ENCODE measurements at regions not wholly inside any gene's neighbourhood (a gene's known extent, or its start where the extent isn't known, plus 50 kb on each side); places are given as distances from the start of the nearest gene placed in this dataset.

DNA sequence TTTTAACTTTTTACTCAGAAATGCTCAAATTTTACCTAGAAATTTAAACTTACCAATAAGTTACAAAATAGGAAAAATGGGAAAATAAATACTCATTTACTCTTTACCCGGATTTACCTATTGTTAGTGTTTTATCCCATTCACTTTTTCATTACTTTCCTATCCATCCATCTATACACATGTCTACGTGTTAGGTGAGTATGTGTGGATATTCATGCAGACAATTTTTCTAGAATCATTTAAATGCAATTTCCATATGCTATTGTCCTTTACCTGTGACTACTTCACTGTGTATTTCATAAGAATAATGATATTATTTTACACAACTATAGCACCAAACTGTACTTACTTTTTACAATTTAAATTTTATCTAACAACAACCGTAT lies 896.6 kb upstream of the INTU start:
- no peaks in the 10 kb centered on the region for H3K4me1 ChIP-seq (ENCODE audit: control insufficient read depth in 3 of 3, insufficient read depth in 3 of 3, low read length in 3 of 3)
- no peak overlapping the region for H3K4me3 ChIP-seq (ENCODE audit: low read length in 3 of 3)
- H3K36me3 ChIP-seq (ENCODE audit: control insufficient read depth in 3 of 3, insufficient read depth in 3 of 3, low read length in 3 of 3): no peaks in the 10 kb centered on the region
- no peak overlapping the region for H3K27ac ChIP-seq (ENCODE audit: low read depth, low read length)
- no peaks in the 10 kb centered on the region for H3K9me3 ChIP-seq (ENCODE audit: control insufficient read depth in 3 of 3, low read length in 3 of 3)
- no peaks in the 10 kb centered on the region for H3K27me3 ChIP-seq (ENCODE audit: control insufficient read depth in 3 of 3, insufficient read depth in 3 of 3, low read length in 3 of 3)
- no peak overlapping the region for H3K9ac ChIP-seq (ENCODE audit: low read depth in 1 of 3, low read length in 3 of 3)

DNA sequence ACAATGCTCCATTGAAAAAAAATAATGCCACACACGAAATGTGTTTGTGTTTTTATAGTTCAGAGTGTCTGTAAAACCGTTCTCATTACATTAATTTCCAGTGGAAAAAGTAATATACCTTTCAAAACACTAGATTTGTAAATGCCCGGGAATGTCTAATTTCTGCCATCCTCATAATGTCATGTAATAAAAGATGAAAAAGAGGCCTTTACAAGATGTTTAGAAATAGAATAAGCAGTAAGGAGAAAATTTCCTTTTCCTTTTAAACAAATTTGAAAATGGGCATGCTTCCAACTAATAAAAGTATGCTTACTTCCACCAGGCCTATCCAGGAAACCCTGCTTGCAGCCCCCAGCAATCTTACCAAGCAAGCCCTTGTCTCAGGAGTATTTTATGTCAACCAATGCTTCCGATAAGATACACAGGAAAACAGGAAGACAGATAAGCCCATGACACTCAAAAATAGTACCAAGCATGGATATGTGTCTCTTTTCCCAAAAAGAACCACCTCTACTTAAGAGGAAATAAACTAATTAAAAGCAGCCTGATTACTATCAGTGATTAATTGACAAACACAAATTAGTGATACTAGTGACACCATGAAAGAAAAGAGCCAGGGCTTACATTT lies 894.7 kb upstream of the INTU start:
- Histone ChIP-seq H3K9ac (ENCODE audit: low read depth in 1 of 3, low read length in 3 of 3) (no peak overlapping the region), H3K4me3 (ENCODE audit: low read length in 3 of 3) (no peak overlapping the region), H3K27ac (ENCODE audit: low read depth, low read length) (no peak overlapping the region), H3K9me3 (ENCODE audit: control insufficient read depth in 3 of 3, low read length in 3 of 3) (no peaks in the 10 kb centered on the region), H3K4me1 (ENCODE audit: control insufficient read depth in 3 of 3, insufficient read depth in 3 of 3, low read length in 3 of 3) (no peaks in the 10 kb centered on the region), H3K36me3 (ENCODE audit: control insufficient read depth in 3 of 3, insufficient read depth in 3 of 3, low read length in 3 of 3) (no peaks in the 10 kb centered on the region), H3K27me3 (ENCODE audit: control insufficient read depth in 3 of 3, insufficient read depth in 3 of 3, low read length in 3 of 3) (no peaks in the 10 kb centered on the region)

DNA sequence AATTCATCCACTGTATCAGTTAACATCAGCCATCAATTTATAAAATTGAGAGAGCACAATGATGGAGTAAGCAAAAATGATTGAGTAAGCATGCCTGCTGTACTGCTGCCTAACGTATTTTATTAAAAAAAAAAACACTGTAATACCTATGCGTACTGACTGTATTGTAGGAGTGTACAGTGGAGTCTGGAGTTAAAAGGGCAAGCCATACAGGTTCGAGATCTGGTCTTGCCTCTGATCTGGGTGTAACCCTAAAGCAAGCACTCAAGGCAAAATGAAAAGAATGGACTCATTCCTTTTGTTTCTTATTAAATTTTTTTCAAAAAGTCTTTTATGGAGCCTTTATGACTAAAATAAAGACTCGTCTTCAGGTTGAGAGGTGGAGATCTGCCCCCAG lies 894.2 kb upstream of the INTU start:
- H3K9me3 ChIP-seq (ENCODE audit: control insufficient read depth in 3 of 3, low read length in 3 of 3): no peaks in the 10 kb centered on the region
- no peaks in the 10 kb centered on the region for H3K27me3 ChIP-seq (ENCODE audit: control insufficient read depth in 3 of 3, insufficient read depth in 3 of 3, low read length in 3 of 3)
- H3K36me3 ChIP-seq (ENCODE audit: control insufficient read depth in 3 of 3, insufficient read depth in 3 of 3, low read length in 3 of 3): no peaks in the 10 kb centered on the region
- no peak overlapping the region for H3K4me3 ChIP-seq (ENCODE audit: low read length in 3 of 3)
- H3K9ac ChIP-seq (ENCODE audit: low read depth in 1 of 3, low read length in 3 of 3): no peak overlapping the region
- no peak overlapping the region for H3K27ac ChIP-seq (ENCODE audit: low read depth, low read length)
- H3K4me1 ChIP-seq (ENCODE audit: control insufficient read depth in 3 of 3, insufficient read depth in 3 of 3, low read length in 3 of 3): no peaks in the 10 kb centered on the region

DNA sequence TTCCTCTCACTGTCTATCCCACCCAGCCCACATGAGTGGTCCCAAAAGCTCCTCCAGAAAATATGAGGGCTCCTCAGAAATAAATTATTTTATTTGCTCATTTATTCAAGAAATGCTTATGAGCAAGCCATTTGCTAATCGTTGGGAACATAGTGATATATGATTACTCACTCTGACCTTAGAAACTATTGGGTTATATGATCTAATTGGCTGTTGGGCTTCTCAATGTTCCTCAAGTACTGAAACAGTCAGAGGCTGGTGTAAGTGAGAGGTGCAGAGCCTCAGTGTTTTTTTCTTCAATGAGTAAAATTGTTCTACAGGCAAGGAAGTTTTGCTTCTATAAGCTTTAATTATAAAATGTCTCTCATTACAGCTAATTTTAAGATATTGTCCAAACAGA lies 893.8 kb upstream of the INTU start:
- Histone ChIP-seq H3K27ac (ENCODE audit: low read depth, low read length) (no peak overlapping the region), H3K36me3 (ENCODE audit: control insufficient read depth in 3 of 3, insufficient read depth in 3 of 3, low read length in 3 of 3) (no peaks in the 10 kb centered on the region), H3K9ac (ENCODE audit: low read depth in 1 of 3, low read length in 3 of 3) (no peak overlapping the region), H3K9me3 (ENCODE audit: control insufficient read depth in 3 of 3, low read length in 3 of 3) (no peaks in the 10 kb centered on the region), H3K4me1 (ENCODE audit: control insufficient read depth in 3 of 3, insufficient read depth in 3 of 3, low read length in 3 of 3) (no peaks in the 10 kb centered on the region), H3K4me3 (ENCODE audit: low read length in 3 of 3) (no peak overlapping the region), H3K27me3 (ENCODE audit: control insufficient read depth in 3 of 3, insufficient read depth in 3 of 3, low read length in 3 of 3) (no peaks in the 10 kb centered on the region)

DNA sequence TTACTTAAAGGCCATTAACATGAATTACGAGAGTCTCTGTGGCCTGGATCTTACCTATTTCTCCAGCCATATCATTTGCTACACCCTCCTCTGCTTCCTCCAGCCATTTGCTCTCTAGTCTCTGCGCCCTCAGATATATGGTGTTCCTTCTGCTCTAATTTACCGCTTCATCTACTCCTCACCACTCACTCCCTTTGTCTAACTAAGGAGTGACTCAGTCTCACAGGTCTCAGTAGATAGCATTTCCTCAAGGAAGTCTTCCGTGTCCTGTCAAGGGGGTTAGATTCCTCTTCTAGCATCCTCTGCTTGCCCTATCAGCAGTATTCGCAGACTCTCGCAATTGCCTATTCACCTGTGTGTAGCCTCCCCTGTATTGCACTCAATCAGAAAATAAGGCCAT lies 892.1 kb upstream of the INTU start:
- Histone ChIP-seq H3K9ac (ENCODE audit: low read depth in 1 of 3, low read length in 3 of 3) (no peak overlapping the region), H3K4me1 (ENCODE audit: control insufficient read depth in 3 of 3, insufficient read depth in 3 of 3, low read length in 3 of 3) (no peaks in the 10 kb centered on the region), H3K27me3 (ENCODE audit: control insufficient read depth in 3 of 3, insufficient read depth in 3 of 3, low read length in 3 of 3) (no peaks in the 10 kb centered on the region)

DNA sequence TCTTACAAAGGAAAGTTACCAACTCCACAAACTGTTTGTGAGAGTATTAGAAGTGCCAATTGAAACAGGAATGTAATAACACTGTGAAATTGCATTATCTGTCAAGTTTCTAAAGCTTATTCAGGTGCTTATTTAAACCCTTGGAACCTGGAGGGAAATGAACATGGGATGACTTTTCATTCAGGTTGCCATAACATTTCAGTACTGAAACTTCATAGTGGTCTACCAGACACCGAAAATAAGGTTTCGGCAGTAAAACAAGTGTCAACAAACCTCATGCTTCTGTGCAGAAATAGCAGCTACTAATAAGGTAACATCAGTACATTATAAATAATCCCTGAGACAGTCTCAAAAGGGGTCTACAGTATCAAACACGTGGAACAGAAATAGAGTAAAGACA lies 890.7 kb upstream of the INTU start:
- H3K36me3 ChIP-seq (ENCODE audit: control insufficient read depth in 3 of 3, insufficient read depth in 3 of 3, low read length in 3 of 3): no peaks in the 10 kb centered on the region
- H3K9me3 ChIP-seq (ENCODE audit: control insufficient read depth in 3 of 3, low read length in 3 of 3): no peaks in the 10 kb centered on the region
- no peaks in the 10 kb centered on the region for H3K27me3 ChIP-seq (ENCODE audit: control insufficient read depth in 3 of 3, insufficient read depth in 3 of 3, low read length in 3 of 3)
- no peak overlapping the region for H3K4me3 ChIP-seq (ENCODE audit: low read length in 3 of 3)
- H3K4me1 ChIP-seq (ENCODE audit: control insufficient read depth in 3 of 3, insufficient read depth in 3 of 3, low read length in 3 of 3): no peaks in the 10 kb centered on the region
- no peak overlapping the region for H3K9ac ChIP-seq (ENCODE audit: low read depth in 1 of 3, low read length in 3 of 3)
- H3K27ac ChIP-seq (ENCODE audit: low read depth, low read length): no peak overlapping the region

More for the DNA sequence above, 892.1 kb upstream of the INTU start:
- Histone ChIP-seq H3K36me3 (ENCODE audit: control insufficient read depth in 3 of 3, insufficient read depth in 3 of 3, low read length in 3 of 3) (no peaks in the 10 kb centered on the region), H3K27ac (ENCODE audit: low read depth, low read length) (no peak overlapping the region), H3K4me3 (ENCODE audit: low read length in 3 of 3) (no peak overlapping the region), H3K9me3 (ENCODE audit: control insufficient read depth in 3 of 3, low read length in 3 of 3) (no peaks in the 10 kb centered on the region)

DNA sequence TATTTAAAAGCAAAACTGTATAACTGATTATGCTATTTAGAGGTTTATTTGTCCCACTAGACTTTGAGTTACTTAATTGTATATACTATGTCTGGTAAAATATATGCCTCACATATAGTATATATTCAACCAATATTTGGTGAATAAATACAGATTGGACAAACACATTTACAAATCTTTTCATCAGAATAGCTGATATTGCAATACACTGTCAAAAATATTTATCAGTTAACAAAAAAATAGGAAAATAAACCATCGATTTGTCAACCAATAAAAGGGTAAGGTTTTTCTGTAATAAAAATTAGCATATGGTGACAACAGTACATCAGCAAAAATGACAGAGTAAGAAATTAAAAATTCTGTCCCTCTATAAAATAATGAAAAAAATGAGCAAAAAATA lies 889.9 kb upstream of the INTU start:
- H3K27ac ChIP-seq (ENCODE audit: low read depth, low read length): no peak overlapping the region
- no peaks in the 10 kb centered on the region for H3K27me3 ChIP-seq (ENCODE audit: control insufficient read depth in 3 of 3, insufficient read depth in 3 of 3, low read length in 3 of 3)
- no peak overlapping the region for H3K9ac ChIP-seq (ENCODE audit: low read depth in 1 of 3, low read length in 3 of 3)
- no peak overlapping the region for H3K4me3 ChIP-seq (ENCODE audit: low read length in 3 of 3)
- H3K36me3 ChIP-seq (ENCODE audit: control insufficient read depth in 3 of 3, insufficient read depth in 3 of 3, low read length in 3 of 3): no peaks in the 10 kb centered on the region
- no peaks in the 10 kb centered on the region for H3K9me3 ChIP-seq (ENCODE audit: control insufficient read depth in 3 of 3, low read length in 3 of 3)
- H3K4me1 ChIP-seq (ENCODE audit: control insufficient read depth in 3 of 3, insufficient read depth in 3 of 3, low read length in 3 of 3): no peaks in the 10 kb centered on the region

DNA sequence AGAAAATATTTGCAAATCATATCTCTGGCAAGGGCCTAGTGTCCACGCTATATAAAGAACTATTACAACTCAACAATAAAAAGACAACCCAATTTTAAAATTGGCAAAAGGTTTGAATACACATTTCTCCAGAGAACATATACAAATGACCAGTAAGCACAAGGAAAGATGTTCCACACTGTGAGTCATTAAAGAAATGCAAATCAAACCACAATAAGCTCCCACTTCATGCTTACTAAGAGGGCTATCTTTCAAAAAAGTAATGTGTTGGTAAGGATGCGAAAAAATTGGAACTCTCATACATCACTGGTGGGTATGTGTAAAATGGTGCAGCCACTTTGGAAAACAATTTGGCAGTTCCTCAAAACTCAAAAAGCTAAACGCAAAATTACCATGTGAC lies 884.0 kb upstream of the INTU start:
- Histone ChIP-seq H3K4me1 (ENCODE audit: control insufficient read depth in 3 of 3, insufficient read depth in 3 of 3, low read length in 3 of 3) (no peaks in the 10 kb centered on the region), H3K4me3 (ENCODE audit: low read length in 3 of 3) (no peak overlapping the region), H3K27me3 (ENCODE audit: control insufficient read depth in 3 of 3, insufficient read depth in 3 of 3, low read length in 3 of 3) (no peaks in the 10 kb centered on the region), H3K9me3 (ENCODE audit: control insufficient read depth in 3 of 3, low read length in 3 of 3) (no peaks in the 10 kb centered on the region), H3K9ac (ENCODE audit: low read depth in 1 of 3, low read length in 3 of 3) (no peak overlapping the region), H3K36me3 (ENCODE audit: control insufficient read depth in 3 of 3, insufficient read depth in 3 of 3, low read length in 3 of 3) (no peaks in the 10 kb centered on the region), H3K27ac (ENCODE audit: low read depth, low read length) (no peak overlapping the region)

DNA sequence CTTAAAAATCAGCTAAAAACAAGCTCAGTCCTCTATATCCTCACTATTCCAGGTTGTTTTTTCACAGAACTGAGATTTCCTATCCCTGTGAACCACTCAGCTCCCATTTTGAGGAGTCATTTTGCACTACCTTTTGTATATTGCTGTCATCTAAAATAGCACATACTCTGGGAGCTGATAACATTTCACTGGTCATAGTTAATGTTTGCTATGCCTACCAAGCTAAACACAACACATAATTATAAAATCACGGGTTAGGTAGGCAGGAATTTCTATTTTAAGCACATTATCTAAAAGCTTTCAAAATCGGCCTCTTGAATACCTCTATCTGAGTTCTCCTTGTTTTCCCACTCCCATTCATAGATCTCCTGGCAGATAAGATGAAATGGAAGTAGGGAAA lies 882.0 kb upstream of the INTU start:
- no peak overlapping the region for H3K9ac ChIP-seq (ENCODE audit: low read depth in 1 of 3, low read length in 3 of 3)
- H3K4me1 ChIP-seq (ENCODE audit: control insufficient read depth in 3 of 3, insufficient read depth in 3 of 3, low read length in 3 of 3): no peaks in the 10 kb centered on the region
- no peak overlapping the region for H3K27ac ChIP-seq (ENCODE audit: low read depth, low read length)
- no peak overlapping the region for H3K4me3 ChIP-seq (ENCODE audit: low read length in 3 of 3)
- no peaks in the 10 kb centered on the region for H3K27me3 ChIP-seq (ENCODE audit: control insufficient read depth in 3 of 3, insufficient read depth in 3 of 3, low read length in 3 of 3)
- no peaks in the 10 kb centered on the region for H3K36me3 ChIP-seq (ENCODE audit: control insufficient read depth in 3 of 3, insufficient read depth in 3 of 3, low read length in 3 of 3)
- no peaks in the 10 kb centered on the region for H3K9me3 ChIP-seq (ENCODE audit: control insufficient read depth in 3 of 3, low read length in 3 of 3)

DNA sequence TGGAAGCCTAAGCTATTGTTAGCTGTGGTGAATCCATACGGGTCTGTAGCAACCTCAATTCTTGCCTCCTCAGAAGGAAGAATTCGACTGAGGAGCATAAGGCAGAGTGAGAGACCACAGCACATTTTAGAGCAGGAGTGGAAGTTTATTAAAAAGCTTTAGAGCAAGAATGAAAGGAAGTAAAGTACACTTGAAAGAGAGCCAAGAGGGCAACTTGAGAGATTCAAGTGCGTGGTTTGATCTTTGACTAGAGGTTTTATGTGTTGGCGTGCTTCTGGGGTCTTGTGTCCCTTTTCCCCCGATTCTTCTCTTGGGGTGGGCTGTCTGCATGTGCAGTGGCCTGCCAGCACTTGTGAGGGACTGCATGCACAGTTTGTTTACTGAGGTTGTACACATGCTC lies 880.6 kb upstream of the INTU start:
- H3K9me3 ChIP-seq (ENCODE audit: control insufficient read depth in 3 of 3, low read length in 3 of 3): no peaks in the 10 kb centered on the region
- no peak overlapping the region for H3K4me3 ChIP-seq (ENCODE audit: low read length in 3 of 3)
- no peak overlapping the region for H3K9ac ChIP-seq (ENCODE audit: low read depth in 1 of 3, low read length in 3 of 3)
- H3K36me3 ChIP-seq (ENCODE audit: control insufficient read depth in 3 of 3, insufficient read depth in 3 of 3, low read length in 3 of 3): no peaks in the 10 kb centered on the region
- no peaks in the 10 kb centered on the region for H3K27me3 ChIP-seq (ENCODE audit: control insufficient read depth in 3 of 3, insufficient read depth in 3 of 3, low read length in 3 of 3)
- H3K27ac ChIP-seq (ENCODE audit: low read depth, low read length): no peak overlapping the region
- H3K4me1 ChIP-seq (ENCODE audit: control insufficient read depth in 3 of 3, insufficient read depth in 3 of 3, low read length in 3 of 3): no peaks in the 10 kb centered on the region

DNA sequence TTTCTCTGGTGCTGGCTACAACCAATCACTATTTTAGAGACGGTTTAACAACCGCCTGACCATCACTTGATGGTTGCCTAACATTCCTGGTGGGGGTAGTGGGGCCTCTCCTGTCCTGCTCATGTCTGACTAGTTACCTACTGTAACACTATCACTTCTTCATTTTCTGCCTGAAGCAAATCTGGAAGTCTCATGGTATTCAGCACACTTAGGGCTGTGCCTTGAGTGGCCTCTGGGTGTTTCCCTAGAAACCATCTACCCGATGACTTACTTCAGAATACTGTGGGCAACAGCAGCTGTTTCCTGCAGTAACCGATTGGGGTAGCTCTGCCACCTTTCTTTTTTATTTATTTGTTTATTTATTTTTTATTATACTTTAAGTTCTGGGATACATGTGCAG lies 880.1 kb upstream of the INTU start:
- no peak overlapping the region for H3K4me3 ChIP-seq (ENCODE audit: low read length in 3 of 3)
- no peaks in the 10 kb centered on the region for H3K27me3 ChIP-seq (ENCODE audit: control insufficient read depth in 3 of 3, insufficient read depth in 3 of 3, low read length in 3 of 3)
- no peaks in the 10 kb centered on the region for H3K36me3 ChIP-seq (ENCODE audit: control insufficient read depth in 3 of 3, insufficient read depth in 3 of 3, low read length in 3 of 3)
- no peak overlapping the region for H3K27ac ChIP-seq (ENCODE audit: low read depth, low read length)
- H3K9me3 ChIP-seq (ENCODE audit: control insufficient read depth in 3 of 3, low read length in 3 of 3): no peaks in the 10 kb centered on the region
- no peaks in the 10 kb centered on the region for H3K4me1 ChIP-seq (ENCODE audit: control insufficient read depth in 3 of 3, insufficient read depth in 3 of 3, low read length in 3 of 3)
- H3K9ac ChIP-seq (ENCODE audit: low read depth in 1 of 3, low read length in 3 of 3): no peak overlapping the region
